ENCODE measurements at regions not wholly inside any gene's neighbourhood (a gene's known extent, or its start where the extent isn't known, plus 50 kb on each side); places are given as distances from the start of the nearest gene placed in this dataset.

GRCh38 chr7:69219381-69219780 is 378.9 kb upstream of the AUTS2 start:
- TF ChIP-seq EZH2 (IDR thresholded peaks at IDR 0.05; ENCODE audit: borderline replicate concordance, low read depth, low read length, severe bottlenecking) (no peak), CTCF (IDR thresholded peaks at IDR 0.05; ENCODE audit: borderline replicate concordance, extremely low read depth, low read length, poor library complexity, severe bottlenecking) (no peak)

Measured in DND-41 (cell line).